Liver (tissue), 7 donors: ENCODE measurements at regions not wholly inside any gene's neighbourhood (a gene's known extent, or its start where the extent isn't known, plus 50 kb on each side); places are given as distances from the start of the nearest gene placed in this dataset.

Source experiments
- DNase-seq: peaks from one replicate; pipeline ENCODE4 v3.0.0-alpha.2; 2017; ENCODE audit warnings: low spot score
- H3K27ac ChIP-seq, 2 donors: one replicate each; pipeline ENCODE4 v1.7.0; 2013; ENCODE audit warnings: inconsistent platforms in 2 of 2, low read length in 2 of 2, control low read depth in 1 of 2, low read depth in 1 of 2, mild to moderate bottlenecking in 1 of 2
- H3K27me3 ChIP-seq, 4 donors: one replicate each; pipeline versions ENCODE4 v1.6.1 to v1.7.0; 2013; ENCODE audit warnings: low read length in 3 of 4, inconsistent platforms in 1 of 4, mild to moderate bottlenecking in 1 of 4, moderate library complexity in 1 of 4; ENCODE audit not compliant: control insufficient read depth in 4 of 4, insufficient read depth in 4 of 4
- H3K36me3 ChIP-seq, 4 donors: one replicate each; pipeline versions ENCODE4 v1.6.1 to v1.7.0; 2013; ENCODE audit warnings: low read length in 3 of 4, mild to moderate bottlenecking in 3 of 4, low read depth in 1 of 4, moderate library complexity in 1 of 4; ENCODE audit not compliant: control insufficient read depth in 4 of 4, insufficient read depth in 3 of 4
- H3K4me1 ChIP-seq, 4 donors: one replicate each; pipeline versions ENCODE4 v1.6.1 to v1.7.0; 2013; ENCODE audit warnings: low read length in 3 of 4, mild to moderate bottlenecking in 3 of 4, moderate library complexity in 1 of 4; ENCODE audit not compliant: control insufficient read depth in 4 of 4, insufficient read depth in 4 of 4
- H3K4me3 ChIP-seq, 3 donors: one replicate each; pipeline versions ENCODE4 v1.6.1 to v1.7.0; 2013; ENCODE audit warnings: low read length in 3 of 3, control low read depth in 1 of 3, low read depth in 1 of 3, mild to moderate bottlenecking in 1 of 3
- H3K9ac ChIP-seq, 2 donors: one replicate each; pipeline ENCODE4 v1.7.0; 2013; ENCODE audit warnings: low read length in 2 of 2, mild to moderate bottlenecking in 2 of 2, moderate library complexity in 2 of 2, control low read depth in 1 of 2, low read depth in 1 of 2
- H3K9me3 ChIP-seq, 4 donors: one replicate each; pipeline versions ENCODE4 v1.6.1 to v1.7.0; 2013; ENCODE audit warnings: low read length in 3 of 4; ENCODE audit not compliant: control insufficient read depth in 4 of 4
- FOXA1 ChIP-seq: IDR thresholded peaks from 2 replicates; pipeline ENCODE4 v1.6.1; 2016; ENCODE audit warnings: antibody characterized with exemption
- FOXA2 ChIP-seq: IDR thresholded peaks from 2 replicates; pipeline ENCODE4 v1.6.1; 2016; ENCODE audit warnings: antibody characterized with exemption
- GABPA ChIP-seq, 2 donors: IDR thresholded peaks in 1 of 2; conservative IDR thresholded peaks in 1 of 2; 2 replicates each; pipeline ENCODE4 v1.6.1; 2016; ENCODE audit warnings: antibody characterized with exemption in 2 of 2, mild to moderate bottlenecking in 1 of 2, moderate library complexity in 1 of 2
- HNF4A ChIP-seq, 2 donors: conservative IDR thresholded peaks; 2 replicates each; pipeline ENCODE4 v1.6.1; 2016; ENCODE audit warnings: antibody characterized with exemption in 2 of 2, mild to moderate bottlenecking in 2 of 2
- HNF4G ChIP-seq: IDR thresholded peaks from 2 replicates; pipeline ENCODE4 v1.6.1; 2016; ENCODE audit warnings: antibody characterized with exemption
- RAD21 ChIP-seq, 2 donors: IDR thresholded peaks; 2 replicates each; pipeline ENCODE4 v1.6.1; 2016; ENCODE audit warnings: antibody characterized with exemption in 2 of 2, mild to moderate bottlenecking in 2 of 2
- RXRA ChIP-seq, 2 donors: IDR thresholded peaks; 2 replicates each; pipeline ENCODE4 v1.6.1; 2017 to 2018; ENCODE audit warnings: antibody characterized with exemption in 2 of 2, mild to moderate bottlenecking in 1 of 2
- SP1 ChIP-seq: IDR thresholded peaks from 2 replicates; pipeline ENCODE4 v1.6.1; 2018; ENCODE audit warnings: antibody characterized with exemption, mild to moderate bottlenecking
- TAF1 ChIP-seq: conservative IDR thresholded peaks from 2 replicates; pipeline ENCODE4 v1.6.1; 2016; ENCODE audit warnings: antibody characterized with exemption, mild to moderate bottlenecking
- WGBS: extraction: QIAGEN DNeasy Blood & Tissue Kit; methylation state at CpG from one replicate; pipeline ENCODE4 v1.1.7; 2013; 5-methylcytosine and 5-hydroxymethylcytosine counted together
- TF ChIP-seq, protein P1 (sequence below): IDR thresholded peaks from 2 replicates; pipeline ENCODE4 v1.6.1; 2016; ENCODE audit warnings: antibody characterized with exemption
- TF ChIP-seq, protein P2 (sequence below): IDR thresholded peaks from 2 replicates; pipeline ENCODE4 v1.6.1; 2016; ENCODE audit warnings: antibody characterized with exemption
- donor health status: healthy.
- donor health status: healthy.
- donor health status: healthy.
- donor health status: healthy.

GRCh38 chr2:12048550-12048949, 302.1 kb downstream of the LPIN1 start:
- no peak overlapping the region for H3K9ac ChIP-seq
- DNase-seq = no peak
- no peak for TF ChIP-seq HNF4A (conservative IDR thresholded peaks at IDR 0.05)
- peak in 1 of 2 donors; percentile 10 for TF ChIP-seq RAD21 (IDR thresholded peaks at IDR 0.05)
- no peak overlapping the region for H3K4me3 ChIP-seq
- no peaks in the 10 kb centered on the region for H3K36me3 ChIP-seq
- H3K27ac ChIP-seq = no peak overlapping the region
- H3K9me3 ChIP-seq = no peaks in the 10 kb centered on the region
- 64% methylated on average over 4 of the region's 4 CpGs for WGBS
- no peaks in the 10 kb centered on the region for H3K27me3 ChIP-seq
- H3K4me1 ChIP-seq = no peaks in the 10 kb centered on the region

GRCh38 chr2:12050396-12050795, 304.0 kb downstream of the LPIN1 start:
- H3K9me3 ChIP-seq = no peaks in the 10 kb centered on the region
- H3K36me3 ChIP-seq = no peaks in the 10 kb centered on the region
- no peak overlapping the region for H3K4me3 ChIP-seq
- H3K9ac ChIP-seq = no peak overlapping the region
- 58% methylated on average over 6 of the region's 6 CpGs for WGBS
- no peaks in the 10 kb centered on the region for H3K4me1 ChIP-seq
- H3K27me3 ChIP-seq = no peaks in the 10 kb centered on the region
- no peak for DNase-seq
- no peak for TF ChIP-seq RXRA (IDR thresholded peaks at IDR 0.05)
- peak in 1 of 2 donors; percentile 12 for TF ChIP-seq RAD21 (IDR thresholded peaks at IDR 0.05)
- H3K27ac ChIP-seq = no peak overlapping the region

DNA sequence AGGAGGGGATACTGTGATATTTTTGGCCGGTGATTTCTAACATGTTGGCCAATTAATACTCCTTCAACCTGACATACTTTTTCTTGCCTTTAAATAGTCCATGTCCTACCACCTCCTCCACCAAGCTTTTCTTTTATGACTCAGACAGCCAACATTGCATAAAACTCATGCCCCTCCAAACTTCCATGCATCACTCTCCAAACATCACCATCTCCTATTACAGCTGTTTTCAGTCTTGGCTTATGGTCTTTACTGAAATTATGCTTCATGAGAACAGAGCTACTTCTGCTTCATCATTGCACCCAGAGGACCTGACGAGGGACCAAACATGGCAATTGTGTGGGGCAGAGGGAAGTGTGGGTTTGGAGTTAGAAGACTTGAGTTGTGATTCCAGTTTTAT, 305.4 kb downstream of the LPIN1 start:
- H3K9me3 ChIP-seq = no peaks in the 10 kb centered on the region
- no peak overlapping the region for H3K4me3 ChIP-seq
- H3K27me3 ChIP-seq = no peaks in the 10 kb centered on the region
- H3K4me1 ChIP-seq = no peaks in the 10 kb centered on the region
- no peak overlapping the region for H3K9ac ChIP-seq
- 85% methylated on average over 2 of the region's 2 CpGs for WGBS
- no peaks in the 10 kb centered on the region for H3K36me3 ChIP-seq
- TF ChIP-seq, protein P1, sequence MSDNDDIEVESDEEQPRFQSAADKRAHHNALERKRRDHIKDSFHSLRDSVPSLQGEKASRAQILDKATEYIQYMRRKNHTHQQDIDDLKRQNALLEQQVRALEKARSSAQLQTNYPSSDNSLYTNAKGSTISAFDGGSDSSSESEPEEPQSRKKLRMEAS = no peak
- no peak for TF ChIP-seq SP1
- TF ChIP-seq FOXA2 = no peak
- no peak for TF ChIP-seq FOXA1
- TF ChIP-seq, protein P2, sequence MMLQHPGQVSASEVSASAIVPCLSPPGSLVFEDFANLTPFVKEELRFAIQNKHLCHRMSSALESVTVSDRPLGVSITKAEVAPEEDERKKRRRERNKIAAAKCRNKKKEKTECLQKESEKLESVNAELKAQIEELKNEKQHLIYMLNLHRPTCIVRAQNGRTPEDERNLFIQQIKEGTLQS = no peak
- TF ChIP-seq HNF4G = no peak
- TF ChIP-seq HNF4A (conservative IDR thresholded peaks at IDR 0.05) = no peak
- TF ChIP-seq TAF1 = no peak
- no peak for DNase-seq
- no peak overlapping the region for H3K27ac ChIP-seq

DNA sequence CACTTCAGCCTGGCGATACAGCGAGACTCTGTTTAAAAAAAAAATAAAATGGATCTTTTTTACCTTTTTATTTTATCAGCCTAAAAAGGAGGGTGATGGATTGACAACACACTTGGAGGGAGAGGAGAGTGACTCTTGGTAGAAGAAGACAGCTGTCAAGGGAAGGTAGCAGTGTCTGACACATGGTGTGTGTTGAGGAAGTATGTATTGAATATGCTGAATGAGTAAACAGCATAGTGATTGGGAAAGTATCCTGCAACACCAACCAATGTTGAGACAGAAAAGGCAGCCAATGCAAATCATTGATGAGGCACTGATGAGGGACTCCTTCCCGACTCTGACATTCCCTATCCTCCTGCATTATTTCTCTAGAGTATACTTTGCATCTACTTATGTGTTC, 306.4 kb downstream of the LPIN1 start:
- DNase-seq = no peak
- TF ChIP-seq FOXA1 (no peak), GABPA (IDR thresholded peaks at IDR 0.05 in 1 of 2, conservative IDR thresholded peaks at IDR 0.05 in 1 of 2) (no peak), HNF4G (no peak), SP1 (no peak), HNF4A (conservative IDR thresholded peaks at IDR 0.05) (no peak)
- Histone ChIP-seq H3K4me3 (no peak overlapping the region), H3K36me3 (no peaks in the 10 kb centered on the region), H3K9me3 (no peaks in the 10 kb centered on the region), H3K4me1 (no peaks in the 10 kb centered on the region), H3K27ac (no peak overlapping the region), H3K9ac (no peak overlapping the region), H3K27me3 (no peaks in the 10 kb centered on the region)
- 89% methylated on average over 3 of the region's 3 CpGs for WGBS
